NCI-H748 (cell line): ENCODE measurements at regions not wholly inside any gene's neighbourhood (a gene's known extent, or its start where the extent isn't known, plus 50 kb on each side); places are given as distances from the start of the nearest gene placed in this dataset.

Experiments used
- DNase-seq: peaks from one replicate; lab custom pipeline; 2025; ENCODE audit not compliant: unreplicated experiment; lab: John Stamatoyannopoulos, UW

- DNase-seq = peak; percentile 11
These were observed 722.1 kb downstream of the PCDH7 start for GRCh38 chr4:31442236-31442635.

- no peak for DNase-seq
These were observed 725.4 kb downstream of the PCDH7 start for GRCh38 chr4:31445526-31445925.

GRCh38 chr4:31455612-31456011 lies 735.4 kb downstream of the PCDH7 start:
- no peak for DNase-seq

GRCh38 chr4:31458813-31459212 lies 738.6 kb downstream of the PCDH7 start:
- DNase-seq = no peak

GRCh38 chr4:31461421-31461820 lies 741.3 kb downstream of the PCDH7 start:
- no peak for DNase-seq

- no peak for DNase-seq
These were observed 747.6 kb downstream of the PCDH7 start for GRCh38 chr4:31467781-31468180.

- DNase-seq = no peak
These were observed 754.1 kb downstream of the PCDH7 start for GRCh38 chr4:31474221-31474620.

- no peak for DNase-seq
These were observed 762.5 kb downstream of the PCDH7 start for GRCh38 chr4:31482691-31483090.

GRCh38 chr4:31499216-31499615 lies 779.0 kb downstream of the PCDH7 start:
- DNase-seq = peak; percentile 91

GRCh38 chr4:31516520-31516919 lies 796.4 kb downstream of the PCDH7 start:
- DNase-seq = no peak

GRCh38 chr4:31518796-31519250 lies 798.7 kb downstream of the PCDH7 start:
- DNase-seq = no peak

GRCh38 chr4:31530555-31530954 lies 810.4 kb downstream of the PCDH7 start:
- no peak for DNase-seq

- DNase-seq = no peak
These were observed 818.7 kb downstream of the PCDH7 start for GRCh38 chr4:31538877-31539276.

- DNase-seq = peak; percentile 32
These were observed 819.3 kb downstream of the PCDH7 start for GRCh38 chr4:31539284-31540069.

GRCh38 chr4:31545330-31545729 lies 825.2 kb downstream of the PCDH7 start:
- DNase-seq = no peak

GRCh38 chr4:31545755-31546154 lies 825.6 kb downstream of the PCDH7 start:
- no peak for DNase-seq

GRCh38 chr4:31548021-31548420 lies 827.9 kb downstream of the PCDH7 start:
- DNase-seq = no peak

GRCh38 chr4:31548823-31549222 lies 828.7 kb downstream of the PCDH7 start:
- no peak for DNase-seq

GRCh38 chr4:31549256-31549655 lies 829.1 kb downstream of the PCDH7 start:
- DNase-seq = no peak

- no peak for DNase-seq
These were observed 837.3 kb downstream of the PCDH7 start for GRCh38 chr4:31557437-31557836.

- no peak for DNase-seq
These were observed 853.4 kb downstream of the PCDH7 start for GRCh38 chr4:31573554-31573953.

- peak; percentile 15 for DNase-seq
These were observed 855.3 kb downstream of the PCDH7 start for GRCh38 chr4:31575504-31575903.

GRCh38 chr4:31580843-31581242 lies 860.7 kb downstream of the PCDH7 start:
- no peak for DNase-seq
